ENCODE measurements at regions not wholly inside any gene's neighbourhood (a gene's known extent, or its start where the extent isn't known, plus 50 kb on each side); places are given as distances from the start of the nearest gene placed in this dataset.

DNA sequence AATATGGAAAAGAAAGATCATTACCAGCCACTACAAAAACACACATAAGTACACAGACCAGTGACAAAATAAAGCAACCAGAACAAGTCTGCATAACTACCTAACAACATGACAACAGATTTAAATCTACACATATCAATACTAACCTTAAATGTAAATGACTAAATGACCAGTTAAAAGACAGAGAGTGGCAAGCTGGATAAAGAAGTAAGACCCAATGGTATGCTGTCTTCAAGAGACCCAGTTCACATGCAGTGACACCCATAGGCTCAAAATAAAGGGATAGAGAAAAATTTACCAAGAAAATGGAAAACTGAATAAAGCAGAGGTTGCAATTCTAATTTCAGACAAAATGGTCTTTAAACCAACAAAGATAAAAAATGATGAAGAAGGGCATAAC is 938.1 kb downstream of the EFNA5 start:
- DNase-seq: no peak
- ATAC-seq: no peak
- Mint-ChIP-seq H3K4me1 (no peaks in the 10 kb centered on the region), H3K27ac (no peak overlapping the region), H3K4me3 (no peak overlapping the region), H3K27me3 (no peaks in the 10 kb centered on the region), H3K9me3 (peaks cover 9 to 75% (median 28%) of the 10 kb centered on the region in 9 donors), H3K36me3 (no peaks in the 10 kb centered on the region)
- POLR2A ChIA-PET: no interaction called here

DNA sequence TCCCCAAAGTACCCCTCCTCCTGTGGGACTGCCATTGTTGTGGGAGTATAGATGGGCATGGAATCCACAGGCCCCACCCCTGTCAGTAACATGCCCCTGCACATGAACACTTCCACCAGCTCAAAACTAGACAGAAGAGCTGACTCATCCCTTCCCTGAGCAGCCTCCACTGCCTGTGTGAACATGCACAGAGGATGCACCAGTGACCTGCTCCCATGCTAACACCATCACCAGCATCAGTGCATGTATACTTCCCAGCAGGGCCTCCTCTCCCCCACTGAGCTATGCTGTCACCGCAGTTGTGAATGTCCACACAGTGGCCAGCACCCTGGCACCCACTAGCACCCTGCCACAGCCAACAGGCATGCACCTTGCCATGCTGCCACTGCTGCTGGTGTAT is 939.8 kb downstream of the EFNA5 start:
- no peak overlapping the region for H3K4me3 Mint-ChIP-seq
- no peaks in the 10 kb centered on the region for H3K4me1 Mint-ChIP-seq
- H3K27ac Mint-ChIP-seq: no peak overlapping the region
- no peaks in the 10 kb centered on the region for H3K27me3 Mint-ChIP-seq
- no peaks in the 10 kb centered on the region for H3K36me3 Mint-ChIP-seq
- H3K9me3 Mint-ChIP-seq: peaks cover 8 to 57% (median 28%) of the 10 kb centered on the region in 9 donors
- ATAC-seq (no peak), DNase-seq (no peak)
- POLR2A ChIA-PET: no interaction called here

DNA sequence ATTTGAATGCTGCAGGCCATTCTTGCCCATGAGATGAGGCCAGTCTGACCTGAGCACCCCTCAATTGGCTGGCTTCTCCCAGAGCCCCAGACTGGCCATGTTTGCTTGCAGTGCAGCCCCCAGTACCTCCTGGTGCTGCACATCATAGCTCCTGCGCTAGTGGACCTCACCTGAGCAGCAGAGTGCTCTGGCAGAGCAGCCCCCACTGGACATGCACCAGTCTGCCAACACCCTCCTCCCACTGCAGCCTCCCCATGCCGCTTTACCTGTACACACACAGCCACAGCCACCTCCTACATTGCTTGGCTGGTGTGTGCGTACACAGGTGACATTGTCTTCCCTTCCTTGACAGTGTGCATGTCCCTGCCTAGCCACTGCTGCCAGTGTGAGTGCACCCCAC is 940.2 kb downstream of the EFNA5 start:
- H3K9me3 Mint-ChIP-seq: peaks cover 8 to 54% (median 28%) of the 10 kb centered on the region in 9 donors

DNA sequence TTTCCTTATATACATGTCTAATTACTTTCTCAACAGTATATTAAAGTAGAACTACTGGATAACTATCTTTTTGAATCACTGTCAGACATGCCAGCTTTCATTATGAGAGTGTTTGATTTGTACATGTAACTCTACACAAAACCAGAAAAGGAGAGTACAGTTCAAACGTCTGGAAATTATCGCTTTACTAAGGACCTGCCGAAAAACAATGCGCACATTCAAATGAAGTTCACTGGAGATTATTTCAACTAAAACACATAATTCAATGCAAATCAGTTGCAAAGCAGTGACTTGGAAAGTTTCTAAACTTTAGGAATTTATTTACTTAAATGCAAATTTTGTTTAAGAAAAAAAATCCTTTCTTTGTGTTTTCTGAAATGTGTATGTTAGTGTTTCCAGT is 942.5 kb downstream of the EFNA5 start:
- H3K36me3 Mint-ChIP-seq: no peaks in the 10 kb centered on the region
- no peak for DNase-seq
- no peak overlapping the region for H3K4me3 Mint-ChIP-seq
- peaks cover 4 to 31% (median 17%) of the 10 kb centered on the region in 9 donors for H3K9me3 Mint-ChIP-seq
- no peaks in the 10 kb centered on the region for H3K27me3 Mint-ChIP-seq
- POLR2A ChIA-PET: no interaction called here
- H3K4me1 Mint-ChIP-seq: no peaks in the 10 kb centered on the region
- ATAC-seq: no peak
- H3K27ac Mint-ChIP-seq: no peak overlapping the region

More for the DNA sequence above, 940.2 kb downstream of the EFNA5 start:
- H3K4me3 Mint-ChIP-seq: no peak overlapping the region
- no peaks in the 10 kb centered on the region for H3K36me3 Mint-ChIP-seq
- H3K4me1 Mint-ChIP-seq: no peaks in the 10 kb centered on the region
- POLR2A ChIA-PET: no interaction called here
- H3K27ac Mint-ChIP-seq: no peak overlapping the region
- DNase-seq (no peak), ATAC-seq (no peak)
- no peaks in the 10 kb centered on the region for H3K27me3 Mint-ChIP-seq

DNA sequence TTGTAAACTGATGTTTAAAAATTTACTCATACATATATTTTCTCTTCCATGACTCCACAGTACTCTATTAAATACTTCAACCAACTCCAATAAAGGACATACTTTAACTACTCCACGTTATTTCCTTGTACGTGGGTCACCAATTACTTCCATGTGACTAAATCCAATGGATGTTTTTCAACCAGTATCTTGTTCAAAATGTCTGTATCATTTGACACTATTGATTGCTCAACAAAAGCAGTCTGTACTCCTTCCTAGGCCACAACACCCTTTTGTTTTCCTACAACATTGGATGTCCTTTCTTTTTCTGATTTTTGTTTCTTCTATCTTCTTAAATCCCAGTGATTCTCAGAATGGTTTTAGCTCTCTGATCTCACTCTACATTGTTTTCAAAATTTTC is 943.7 kb downstream of the EFNA5 start:
- no peaks in the 10 kb centered on the region for H3K27me3 Mint-ChIP-seq
- H3K27ac Mint-ChIP-seq: no peak overlapping the region
- peaks cover 2 to 20% (median 9%) of the 10 kb centered on the region in 9 donors for H3K9me3 Mint-ChIP-seq
- H3K4me1 Mint-ChIP-seq: no peaks in the 10 kb centered on the region
- DNase-seq: no peak
- no peak for ATAC-seq
- no peak overlapping the region for H3K4me3 Mint-ChIP-seq
- no peaks in the 10 kb centered on the region for H3K36me3 Mint-ChIP-seq
- POLR2A ChIA-PET: no interaction called here

DNA sequence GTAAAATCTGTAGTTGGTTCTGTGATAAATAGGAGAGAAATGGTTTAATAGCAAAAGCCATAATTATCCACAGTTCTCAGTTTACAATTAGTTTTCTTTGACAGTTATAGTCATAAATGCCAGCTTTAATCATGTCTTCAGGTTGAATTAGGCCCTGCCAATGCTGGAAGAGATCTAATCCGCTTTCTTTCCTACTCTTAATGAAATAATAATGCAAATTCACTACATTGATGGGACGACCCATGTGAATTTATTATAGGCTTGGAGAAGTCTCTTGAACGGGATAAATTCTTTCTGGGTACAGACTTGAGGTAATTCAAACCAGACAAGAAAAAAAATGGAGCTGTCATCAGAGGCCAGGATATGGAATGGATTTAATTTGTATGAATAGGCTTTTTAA is 950.4 kb downstream of the EFNA5 start:
- POLR2A ChIA-PET: no interaction called here
- Mint-ChIP-seq H3K4me1 (no peaks in the 10 kb centered on the region), H3K4me3 (no peak overlapping the region), H3K27ac (no peak overlapping the region), H3K9me3 (peaks cover 0 to 21% (median 0%) of the 10 kb centered on the region in 9 donors), H3K27me3 (no peaks in the 10 kb centered on the region), H3K36me3 (no peaks in the 10 kb centered on the region)
- no peak for ATAC-seq
- no peak for DNase-seq

DNA sequence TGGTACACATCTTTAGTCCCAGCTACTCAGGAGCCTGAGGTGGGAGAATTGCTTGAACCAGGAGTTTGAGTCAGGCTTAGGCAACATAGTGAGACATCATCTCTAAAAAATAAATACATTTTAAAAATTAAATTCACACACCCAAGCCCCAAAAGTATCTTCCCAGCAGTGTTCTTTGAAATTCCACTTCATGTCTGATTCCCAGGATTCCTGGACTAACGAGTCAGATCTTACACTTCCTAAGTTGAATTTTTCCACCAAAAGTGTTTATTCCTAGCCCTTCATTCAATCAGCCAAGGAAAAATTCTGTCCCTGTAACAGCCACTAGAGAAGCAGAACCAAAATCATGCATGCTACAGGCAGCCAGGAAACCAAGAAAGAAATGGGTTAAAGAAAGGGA is 970.9 kb downstream of the EFNA5 start:
- H3K4me1 Mint-ChIP-seq: no peaks in the 10 kb centered on the region
- H3K4me3 Mint-ChIP-seq: no peak overlapping the region
- H3K27ac Mint-ChIP-seq: no peak overlapping the region
- DNase-seq (no peak), ATAC-seq (no peak)
- no peaks in the 10 kb centered on the region for H3K36me3 Mint-ChIP-seq
- H3K9me3 Mint-ChIP-seq: peaks cover 0 to 11% (median 0%) of the 10 kb centered on the region in 9 donors
- POLR2A ChIA-PET: no interaction called here
- no peaks in the 10 kb centered on the region for H3K27me3 Mint-ChIP-seq

DNA sequence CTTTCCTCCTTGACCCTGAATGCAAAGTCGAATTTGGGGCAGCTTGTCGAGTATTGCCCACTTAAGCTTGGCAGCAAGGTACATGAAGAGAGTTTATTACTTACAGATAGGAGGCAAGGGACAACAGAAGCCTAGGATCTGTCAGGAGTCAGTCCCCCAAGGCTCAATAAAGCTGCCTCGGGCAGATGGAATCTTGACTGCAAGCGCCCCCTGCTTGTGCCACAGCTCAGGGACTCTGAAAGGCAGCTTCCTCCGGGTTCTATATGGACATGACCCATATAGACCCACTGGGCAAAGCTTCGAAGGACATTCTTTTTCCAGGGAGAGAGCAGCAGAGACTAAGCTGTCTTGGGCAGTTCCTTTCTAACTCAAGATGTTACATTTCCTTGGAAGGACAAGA is 971.5 kb downstream of the EFNA5 start:
- no peaks in the 10 kb centered on the region for H3K4me1 Mint-ChIP-seq
- peaks cover 0 to 11% (median 0%) of the 10 kb centered on the region in 9 donors for H3K9me3 Mint-ChIP-seq
- no peak overlapping the region for H3K4me3 Mint-ChIP-seq
- DNase-seq (no peak), ATAC-seq (no peak)
- H3K27me3 Mint-ChIP-seq: no peaks in the 10 kb centered on the region
- POLR2A ChIA-PET: no interaction called here
- no peaks in the 10 kb centered on the region for H3K36me3 Mint-ChIP-seq
- no peak overlapping the region for H3K27ac Mint-ChIP-seq

DNA sequence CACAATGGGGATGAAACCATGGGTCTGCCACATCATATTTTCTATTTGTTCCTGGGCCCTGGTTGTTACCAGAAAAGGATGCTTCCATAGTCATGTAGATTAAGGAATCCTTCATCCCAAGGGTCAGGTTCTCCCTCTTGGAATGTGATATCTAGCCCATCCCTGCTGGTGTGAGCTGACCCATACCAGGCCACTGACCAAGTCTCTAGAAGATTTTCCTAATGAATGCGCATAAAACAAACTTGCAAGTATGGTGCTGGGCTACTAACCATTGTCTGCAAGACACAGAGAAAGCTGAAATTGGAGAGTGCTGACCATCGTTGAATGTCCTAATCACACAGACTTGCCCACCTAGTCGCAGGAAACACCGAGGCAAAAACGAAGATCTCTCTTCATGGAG is 972.6 kb downstream of the EFNA5 start:
- POLR2A ChIA-PET: no interaction called here
- Mint-ChIP-seq H3K27me3 (no peaks in the 10 kb centered on the region), H3K36me3 (no peaks in the 10 kb centered on the region), H3K9me3 (peaks cover 0 to 8% (median 0%) of the 10 kb centered on the region in 9 donors), H3K4me1 (no peaks in the 10 kb centered on the region), H3K27ac (peak overlapping the region in 1 of 10 donors; percentile 7), H3K4me3 (no peak overlapping the region)
- no peak for DNase-seq
- no peak for ATAC-seq

DNA sequence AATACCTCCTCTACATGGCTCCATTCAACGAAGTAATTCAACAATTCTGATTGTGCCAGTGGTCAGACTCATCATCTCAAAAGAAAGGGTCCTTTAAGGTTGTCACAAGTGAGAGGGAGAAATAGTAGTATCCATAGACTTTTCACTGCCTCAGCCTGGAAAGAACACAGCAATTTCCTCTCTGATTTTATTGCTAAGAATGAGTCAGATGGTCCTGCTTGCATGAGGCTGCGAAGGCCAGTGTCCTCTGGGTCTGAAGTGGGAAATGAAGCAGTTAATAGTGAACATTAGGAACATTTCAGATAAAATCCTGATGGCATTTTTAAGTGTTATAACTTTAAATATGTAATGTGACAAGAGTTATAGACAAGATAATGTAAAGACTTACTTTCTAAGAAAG is 979.0 kb downstream of the EFNA5 start:
- peaks cover 0 to 4% (median 0%) of the 10 kb centered on the region in 9 donors for H3K9me3 Mint-ChIP-seq
- no peak overlapping the region for H3K27ac Mint-ChIP-seq
- DNase-seq: no peak
- ATAC-seq: no peak
- POLR2A ChIA-PET: no interaction called here
- H3K27me3 Mint-ChIP-seq: no peaks in the 10 kb centered on the region
- no peak overlapping the region for H3K4me3 Mint-ChIP-seq
- H3K4me1 Mint-ChIP-seq: no peaks in the 10 kb centered on the region
- no peaks in the 10 kb centered on the region for H3K36me3 Mint-ChIP-seq

DNA sequence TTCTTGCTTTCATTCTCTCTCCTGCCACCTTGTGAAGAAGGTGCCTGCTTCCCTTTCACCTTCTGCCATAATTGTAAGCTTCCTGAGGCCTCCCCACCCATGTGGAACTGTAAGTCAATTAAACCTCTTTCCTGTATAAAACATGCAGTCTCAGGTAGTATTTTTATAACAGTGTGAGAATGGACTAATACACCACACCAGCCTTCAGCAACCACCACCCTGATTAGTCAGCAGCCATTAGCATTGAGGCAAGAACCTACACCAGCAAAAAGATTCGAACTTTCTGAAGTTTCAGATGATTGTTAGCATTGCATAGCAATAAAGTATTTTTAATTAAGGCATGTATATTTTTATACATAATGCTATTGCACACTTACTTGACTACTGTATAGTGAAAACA is 980.2 kb downstream of the EFNA5 start:
- DNase-seq (no peak), ATAC-seq (no peak)
- Mint-ChIP-seq H3K27me3 (no peaks in the 10 kb centered on the region), H3K36me3 (no peaks in the 10 kb centered on the region), H3K4me1 (no peaks in the 10 kb centered on the region), H3K27ac (no peak overlapping the region), H3K4me3 (no peak overlapping the region), H3K9me3 (peaks cover 0 to 4% (median 0%) of the 10 kb centered on the region in 9 donors)
- POLR2A ChIA-PET: no interaction called here

DNA sequence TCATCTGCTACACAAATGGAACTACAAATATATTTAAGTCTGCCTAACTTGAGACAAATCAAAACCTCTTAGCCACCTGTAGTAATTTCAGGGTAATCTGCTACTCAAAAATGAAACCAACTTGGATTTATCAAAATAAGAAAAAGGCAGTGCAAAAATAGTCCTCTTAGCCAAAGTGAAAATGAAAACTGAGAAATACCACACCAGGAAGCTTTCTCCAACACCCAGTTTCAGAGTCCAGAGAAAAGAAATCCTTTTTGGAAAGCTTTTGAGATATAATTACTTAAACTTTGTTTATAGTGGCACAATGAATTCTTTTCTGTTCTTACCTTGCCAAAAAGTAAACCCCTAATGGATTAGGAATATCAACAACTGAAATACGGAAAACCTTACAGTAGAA is 990.4 kb downstream of the EFNA5 start:
- no peak for DNase-seq
- POLR2A ChIA-PET: no interaction called here
- H3K4me1 Mint-ChIP-seq: no peaks in the 10 kb centered on the region
- peak overlapping the region in 1 of 10 donors; percentile 7 for H3K4me3 Mint-ChIP-seq
- no peak for ATAC-seq
- H3K27ac Mint-ChIP-seq: no peak overlapping the region
- no peaks in the 10 kb centered on the region for H3K36me3 Mint-ChIP-seq
- H3K27me3 Mint-ChIP-seq: peaks cover 0 to 3% (median 0%) of the 10 kb centered on the region in 5 donors
- peaks cover 0 to 18% (median 7%) of the 10 kb centered on the region in 9 donors for H3K9me3 Mint-ChIP-seq

DNA sequence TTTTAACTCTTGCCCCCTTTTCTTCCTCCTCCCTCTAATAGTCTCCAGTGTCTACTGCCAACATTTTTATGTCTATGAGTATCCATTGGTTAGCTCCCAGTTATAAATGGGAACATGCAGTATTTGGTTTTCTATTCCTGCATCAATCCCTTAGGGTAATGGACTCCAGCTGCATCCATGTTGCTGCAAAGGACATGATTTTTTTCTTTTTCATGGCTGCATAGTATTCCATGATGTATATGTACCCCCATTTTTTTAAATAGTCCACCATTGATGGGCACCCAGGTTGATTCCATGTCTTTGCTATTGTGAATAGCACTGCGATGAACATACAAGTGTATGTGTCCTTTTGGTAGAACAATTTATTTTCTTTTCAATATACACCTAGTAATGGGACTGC is 993.7 kb downstream of the EFNA5 start:
- ATAC-seq (no peak), DNase-seq (no peak)
- peaks cover 0 to 19% (median 8%) of the 10 kb centered on the region in 9 donors for H3K9me3 Mint-ChIP-seq
- no peaks in the 10 kb centered on the region for H3K36me3 Mint-ChIP-seq
- POLR2A ChIA-PET: no interaction called here
- no peak overlapping the region for H3K27ac Mint-ChIP-seq
- no peaks in the 10 kb centered on the region for H3K4me1 Mint-ChIP-seq
- no peak overlapping the region for H3K4me3 Mint-ChIP-seq
- peaks cover 0 to 3% (median 0%) of the 10 kb centered on the region in 5 donors for H3K27me3 Mint-ChIP-seq

DNA sequence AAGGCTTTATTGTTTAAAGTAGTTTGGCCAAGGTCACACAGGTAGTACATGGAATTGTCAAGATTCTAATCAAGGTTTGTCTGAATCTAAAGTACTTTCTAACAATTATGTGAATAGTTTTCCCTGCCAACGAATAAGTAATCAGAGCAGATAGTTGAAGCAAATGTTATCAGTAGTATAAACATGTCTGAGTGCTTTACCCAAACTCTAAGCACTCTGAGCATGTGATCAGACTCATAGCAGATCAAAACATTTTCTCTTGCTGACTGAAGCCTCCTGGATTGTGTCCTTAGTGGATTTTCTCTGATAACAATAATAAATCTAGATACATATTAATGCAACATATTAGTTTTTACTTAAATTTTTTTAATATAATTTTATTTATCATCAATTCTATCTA is 995.0 kb downstream of the EFNA5 start:
- H3K27ac Mint-ChIP-seq: no peak overlapping the region

More for the DNA sequence above, 995.0 kb downstream of the EFNA5 start:
- POLR2A ChIA-PET: no interaction called here
- Mint-ChIP-seq H3K36me3 (no peaks in the 10 kb centered on the region), H3K4me1 (no peaks in the 10 kb centered on the region), H3K27me3 (no peaks in the 10 kb centered on the region), H3K4me3 (no peak overlapping the region), H3K9me3 (peaks cover 0 to 19% (median 10%) of the 10 kb centered on the region in 9 donors)
- ATAC-seq (no peak), DNase-seq (no peak)

All from naive thymus-derived CD8-positive, alpha-beta T cell (primary cell).